ENCODE measurements at regions not wholly inside any gene's neighbourhood (a gene's known extent, or its start where the extent isn't known, plus 50 kb on each side); places are given as distances from the start of the nearest gene placed in this dataset.

DNA sequence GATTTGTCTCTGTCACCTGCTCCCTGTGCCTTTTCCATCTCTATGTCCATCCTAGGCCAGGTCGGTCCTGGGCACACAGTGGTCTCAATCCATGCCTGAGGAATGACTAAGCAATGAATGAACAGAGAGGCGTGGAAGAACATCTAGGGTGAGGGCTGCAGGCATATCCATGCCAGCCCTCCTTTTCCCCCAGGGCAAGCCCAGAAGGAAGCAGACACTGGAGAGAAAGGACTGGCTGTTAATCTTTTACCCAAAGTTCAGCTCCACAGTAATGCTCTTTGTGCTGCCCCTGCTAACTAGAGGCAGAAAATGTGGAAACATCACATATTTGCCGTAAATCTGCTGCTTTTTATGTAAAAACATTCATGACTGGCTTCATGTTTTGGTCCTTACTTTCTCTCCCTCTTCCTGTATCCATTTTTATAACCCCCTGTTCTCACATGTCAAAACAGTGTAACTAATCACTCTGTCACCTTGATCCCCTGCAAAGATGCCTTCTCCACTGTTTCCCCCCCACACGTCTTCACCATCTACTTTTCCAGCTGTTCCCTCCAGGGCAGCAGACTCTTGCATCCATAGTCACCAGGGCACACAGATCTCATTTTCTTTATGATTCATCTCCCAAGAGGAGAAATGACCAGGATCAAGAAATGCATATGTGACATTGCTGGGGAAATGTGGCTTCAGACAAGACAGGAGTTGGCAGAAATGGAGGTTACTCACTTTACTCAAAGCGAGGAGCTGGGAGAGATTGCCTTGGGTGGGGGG is 166.4 kb upstream of the PROX1 start:
- Histone ChIP-seq H3K4me1 (ENCODE audit: low read depth, poor library complexity, severe bottlenecking) (no peaks in the 10 kb centered on the region), H3K4me3 (IDR thresholded peaks at IDR 0.05; ENCODE audit: insufficient read depth, low read depth, low read length) (no peak overlapping the region), H3K36me3 (ENCODE audit: insufficient read depth) (no peaks in the 10 kb centered on the region), H3K4me2 (no peak overlapping the region), H3K9ac (no peak overlapping the region), H3K27ac (no peak overlapping the region), H4K20me1 (ENCODE audit: insufficient read depth) (no peaks in the 10 kb centered on the region), H2AFZ (ENCODE audit: low read depth) (no peak overlapping the region), H3K79me2 (ENCODE audit: insufficient read depth, low read depth) (no peaks in the 10 kb centered on the region), H3K27me3 (ENCODE audit: insufficient read depth, low read depth) (no peaks in the 10 kb centered on the region)
- TF ChIP-seq, protein P1, sequence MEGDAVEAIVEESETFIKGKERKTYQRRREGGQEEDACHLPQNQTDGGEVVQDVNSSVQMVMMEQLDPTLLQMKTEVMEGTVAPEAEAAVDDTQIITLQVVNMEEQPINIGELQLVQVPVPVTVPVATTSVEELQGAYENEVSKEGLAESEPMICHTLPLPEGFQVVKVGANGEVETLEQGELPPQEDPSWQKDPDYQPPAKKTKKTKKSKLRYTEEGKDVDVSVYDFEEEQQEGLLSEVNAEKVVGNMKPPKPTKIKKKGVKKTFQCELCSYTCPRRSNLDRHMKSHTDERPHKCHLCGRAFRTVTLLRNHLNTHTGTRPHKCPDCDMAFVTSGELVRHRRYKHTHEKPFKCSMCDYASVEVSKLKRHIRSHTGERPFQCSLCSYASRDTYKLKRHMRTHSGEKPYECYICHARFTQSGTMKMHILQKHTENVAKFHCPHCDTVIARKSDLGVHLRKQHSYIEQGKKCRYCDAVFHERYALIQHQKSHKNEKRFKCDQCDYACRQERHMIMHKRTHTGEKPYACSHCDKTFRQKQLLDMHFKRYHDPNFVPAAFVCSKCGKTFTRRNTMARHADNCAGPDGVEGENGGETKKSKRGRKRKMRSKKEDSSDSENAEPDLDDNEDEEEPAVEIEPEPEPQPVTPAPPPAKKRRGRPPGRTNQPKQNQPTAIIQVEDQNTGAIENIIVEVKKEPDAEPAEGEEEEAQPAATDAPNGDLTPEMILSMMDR (conservative IDR thresholded peaks at IDR 0.05; ENCODE audit: low read depth, low read length), result no peak

DNA sequence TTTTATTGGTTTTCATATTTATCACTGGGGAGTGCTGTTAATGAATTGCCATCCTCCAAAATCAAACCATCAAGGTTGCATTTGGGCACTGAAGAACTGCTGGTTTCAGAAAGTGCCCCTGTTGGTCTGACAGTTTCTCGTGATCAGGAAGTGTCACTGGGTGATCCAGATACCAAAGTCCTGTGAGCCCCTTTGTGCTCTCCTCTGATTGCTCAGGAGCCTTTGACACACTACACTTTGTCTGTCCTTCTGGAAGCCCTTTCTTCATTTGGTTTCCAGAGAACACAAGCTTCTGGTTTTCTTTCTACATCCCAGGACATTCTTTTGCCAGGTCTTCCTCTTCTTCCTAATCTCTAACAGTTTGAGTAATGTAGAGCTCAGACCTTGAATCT is 165.8 kb upstream of the PROX1 start:
- H3K9ac ChIP-seq, result no peak overlapping the region
- H2AFZ ChIP-seq (ENCODE audit: low read depth), result no peak overlapping the region
- H3K4me2 ChIP-seq, result no peak overlapping the region
- no peak overlapping the region for H3K27ac ChIP-seq
- TF ChIP-seq, protein P1 (conservative IDR thresholded peaks at IDR 0.05; ENCODE audit: low read depth, low read length), result no peak
- H3K36me3 ChIP-seq (ENCODE audit: insufficient read depth), result no peaks in the 10 kb centered on the region
- H3K79me2 ChIP-seq (ENCODE audit: insufficient read depth, low read depth), result no peaks in the 10 kb centered on the region
- H3K27me3 ChIP-seq (ENCODE audit: insufficient read depth, low read depth), result no peaks in the 10 kb centered on the region
- no peak overlapping the region for H3K4me3 ChIP-seq (IDR thresholded peaks at IDR 0.05; ENCODE audit: insufficient read depth, low read depth, low read length)
- no peaks in the 10 kb centered on the region for H3K4me1 ChIP-seq (ENCODE audit: low read depth, poor library complexity, severe bottlenecking)
- H4K20me1 ChIP-seq (ENCODE audit: insufficient read depth), result no peaks in the 10 kb centered on the region

DNA sequence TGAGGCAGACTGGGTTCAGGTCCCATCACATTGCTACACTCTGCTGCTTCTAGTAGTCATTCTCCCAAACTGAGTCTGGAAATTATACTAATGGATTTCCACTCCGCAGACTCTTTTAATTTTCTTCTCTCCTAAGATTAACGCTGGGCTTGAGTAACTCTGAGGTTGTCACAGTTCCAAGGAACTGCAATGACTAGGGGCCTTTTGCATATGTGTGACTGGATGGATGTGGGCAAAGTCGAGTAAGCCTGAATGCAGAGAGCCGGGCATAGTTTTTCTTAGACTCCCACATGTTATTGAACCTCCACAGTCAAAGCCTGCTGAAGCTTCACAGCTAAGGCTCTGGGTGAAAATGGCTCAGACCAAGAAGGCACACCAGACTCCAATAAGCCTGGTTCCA is 160.9 kb upstream of the PROX1 start:
- Histone ChIP-seq H3K27me3 (ENCODE audit: insufficient read depth, low read depth) (no peaks in the 10 kb centered on the region), H3K79me2 (ENCODE audit: insufficient read depth, low read depth) (no peaks in the 10 kb centered on the region), H3K27ac (no peak overlapping the region), H3K4me1 (ENCODE audit: low read depth, poor library complexity, severe bottlenecking) (no peaks in the 10 kb centered on the region), H4K20me1 (ENCODE audit: insufficient read depth) (no peaks in the 10 kb centered on the region), H3K36me3 (ENCODE audit: insufficient read depth) (no peaks in the 10 kb centered on the region), H3K4me2 (no peak overlapping the region), H3K4me3 (IDR thresholded peaks at IDR 0.05; ENCODE audit: insufficient read depth, low read depth, low read length) (no peak overlapping the region), H3K9ac (no peak overlapping the region), H2AFZ (ENCODE audit: low read depth) (no peak overlapping the region)
- TF ChIP-seq, protein P1 (conservative IDR thresholded peaks at IDR 0.05; ENCODE audit: low read depth, low read length), result no peak

DNA sequence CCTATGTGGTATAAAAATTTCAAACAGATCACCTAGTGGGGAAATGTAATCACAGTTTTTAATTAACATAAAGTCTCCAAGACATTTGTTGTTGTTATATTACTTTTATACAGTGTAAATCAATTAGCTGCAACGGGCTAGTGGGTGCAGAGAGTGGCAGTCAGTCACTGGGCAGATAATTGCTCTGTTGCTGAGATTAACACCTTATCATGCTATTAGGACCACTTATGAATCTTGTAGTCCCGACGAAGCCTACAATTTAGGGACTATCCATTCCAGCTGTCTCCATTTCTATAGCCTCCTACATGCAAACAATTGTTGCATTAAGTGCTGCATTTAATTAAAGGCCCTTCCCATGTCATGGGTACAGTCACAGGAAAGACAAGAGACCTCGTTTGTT is 158.9 kb upstream of the PROX1 start:
- Histone ChIP-seq H3K27ac (no peak overlapping the region), H3K4me3 (IDR thresholded peaks at IDR 0.05; ENCODE audit: insufficient read depth, low read depth, low read length) (no peak overlapping the region), H2AFZ (ENCODE audit: low read depth) (no peak overlapping the region), H3K4me2 (no peak overlapping the region), H3K36me3 (ENCODE audit: insufficient read depth) (no peaks in the 10 kb centered on the region), H3K9ac (no peak overlapping the region), H4K20me1 (ENCODE audit: insufficient read depth) (no peaks in the 10 kb centered on the region), H3K27me3 (ENCODE audit: insufficient read depth, low read depth) (no peaks in the 10 kb centered on the region), H3K4me1 (ENCODE audit: low read depth, poor library complexity, severe bottlenecking) (no peaks in the 10 kb centered on the region), H3K79me2 (ENCODE audit: insufficient read depth, low read depth) (no peaks in the 10 kb centered on the region)
- TF ChIP-seq, protein P1 (conservative IDR thresholded peaks at IDR 0.05; ENCODE audit: low read depth, low read length), result no peak

Measured in KMS-11 (cell line).